Fibroblast of skin of left biceps (primary cell): ENCODE measurements at regions not wholly inside any gene's neighbourhood (a gene's known extent, or its start where the extent isn't known, plus 50 kb on each side); places are given as distances from the start of the nearest gene placed in this dataset.
A peak's percentile ranks its signal among the peaks of the same experiment; 100 is the strongest.

ENCODE experiments used
- DNase-seq, 2 experiments: peaks; one replicate each; pipeline ENCODE4 v3.0.0-alpha.2; 2013; ENCODE audit warnings: low read depth in 2 of 2

- DNase-seq, result no peak
These were observed 67.7 kb upstream of the DRGX start for GRCh38 chr10:49463605-49464004.

GRCh38 chr10:49458869-49459268 is 63.0 kb upstream of the DRGX start:
- DNase-seq, result no peak

- DNase-seq, result no peak
These were observed 61.8 kb upstream of the DRGX start for GRCh38 chr10:49457686-49458085.

GRCh38 chr10:49448924-49449323 is 53.0 kb upstream of the DRGX start:
- no peak for DNase-seq

- DNase-seq, result peak in 1 of 2 experiments; percentile 12
These were observed 50.1 kb upstream of the DRGX start for GRCh38 chr10:49446031-49446430.
